PFSK-1 (cell line): ENCODE measurements at regions not wholly inside any gene's neighbourhood (a gene's known extent, or its start where the extent isn't known, plus 50 kb on each side); places are given as distances from the start of the nearest gene placed in this dataset.

ENCODE experiments used
- FOXP2 ChIP-seq: optimal IDR thresholded peaks from 2 replicates; pipeline ENCODE3; 2011; ENCODE audit warnings: borderline replicate concordance, control low read depth, inconsistent platforms; ENCODE audit not compliant: insufficient read depth; ENCODE audit errors: extremely low read length, extremely low read depth
- POLR2AphosphoS5 ChIP-seq: IDR thresholded peaks from 2 replicates; pipeline ENCODE4 v1.6.1; 2012; ENCODE audit warnings: low read depth, mild to moderate bottlenecking, control low read depth, low read length, moderate library complexity
- REST ChIP-seq, 2 experiments: IDR thresholded peaks; 2 replicates each; pipeline versions ENCODE4 v1.6.1 to v1.8.0; 2011 to 2012; ENCODE audit warnings: low read depth in 2 of 2, low read length in 2 of 2, control low read depth in 1 of 2, inconsistent platforms in 1 of 2, mild to moderate bottlenecking in 1 of 2, moderate library complexity in 1 of 2; ENCODE audit not compliant: insufficient read depth in 1 of 2
- SIN3A ChIP-seq: IDR thresholded peaks from 2 replicates; pipeline ENCODE4 v1.6.1; 2012; ENCODE audit warnings: mild to moderate bottlenecking, low read length, moderate library complexity, borderline replicate concordance; ENCODE audit not compliant: insufficient read depth
- TAF1 ChIP-seq: IDR thresholded peaks from 2 replicates; pipeline ENCODE4 v1.6.1; 2012; ENCODE audit warnings: low read length, control low read depth, borderline replicate concordance; ENCODE audit not compliant: insufficient read depth

DNA sequence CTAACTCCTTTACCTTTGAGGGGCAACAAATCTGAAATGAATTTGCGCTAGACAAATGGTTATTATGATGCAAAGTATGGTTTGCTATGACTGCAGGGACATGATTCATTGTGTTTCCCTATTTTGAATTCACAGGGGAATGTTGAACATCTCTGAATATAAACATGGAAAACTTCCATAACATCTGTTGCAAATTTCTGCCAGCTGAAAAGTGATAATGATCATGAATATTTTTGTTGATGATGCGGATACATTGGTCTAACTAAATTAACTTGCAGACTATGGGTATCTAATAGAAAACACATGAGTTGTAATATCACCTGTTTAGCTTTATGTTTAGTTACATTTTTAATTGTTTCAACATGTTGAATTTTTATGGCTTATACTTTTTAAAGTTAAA lies 1325.5 kb downstream of the REEP3 start:
- TF ChIP-seq REST (IDR thresholded peaks at IDR 0.05; ENCODE audit: insufficient read depth in 1 of 2, low read depth in 2 of 2, low read length in 2 of 2) (no peak), TAF1 (peak; percentile 39; the same call in 1 of the 2 replicates), FOXP2 (no peak), SIN3A (peak; percentile 40; the same call in 1 of the 2 replicates), POLR2AphosphoS5 (peak; percentile 89; the same call in 1 of the 2 replicates)

DNA sequence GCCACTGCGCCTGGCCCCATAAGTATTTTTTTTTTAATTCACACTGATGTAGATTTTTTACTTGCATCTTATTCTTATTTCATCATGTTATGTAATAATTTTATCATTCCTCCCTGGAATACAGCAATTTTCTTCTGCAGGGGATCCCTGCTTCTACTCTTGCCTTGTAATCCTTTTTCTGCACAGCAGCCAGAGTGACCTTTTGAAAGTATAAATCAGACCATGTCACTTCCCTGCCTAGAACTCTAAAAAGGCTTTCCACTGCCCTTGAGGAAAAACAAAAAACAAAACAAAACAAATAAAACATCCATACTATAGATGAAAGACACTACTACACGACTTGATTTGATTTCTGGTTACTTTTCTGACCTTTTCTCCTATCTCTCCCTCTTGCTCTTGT lies 1334.7 kb downstream of the REEP3 start:
- no peak for TF ChIP-seq SIN3A
- no peak for TF ChIP-seq FOXP2
- no peak for TF ChIP-seq TAF1
- TF ChIP-seq POLR2AphosphoS5, result no peak
- no peak for TF ChIP-seq REST (IDR thresholded peaks at IDR 0.05; ENCODE audit: insufficient read depth in 1 of 2, low read depth in 2 of 2, low read length in 2 of 2)

DNA sequence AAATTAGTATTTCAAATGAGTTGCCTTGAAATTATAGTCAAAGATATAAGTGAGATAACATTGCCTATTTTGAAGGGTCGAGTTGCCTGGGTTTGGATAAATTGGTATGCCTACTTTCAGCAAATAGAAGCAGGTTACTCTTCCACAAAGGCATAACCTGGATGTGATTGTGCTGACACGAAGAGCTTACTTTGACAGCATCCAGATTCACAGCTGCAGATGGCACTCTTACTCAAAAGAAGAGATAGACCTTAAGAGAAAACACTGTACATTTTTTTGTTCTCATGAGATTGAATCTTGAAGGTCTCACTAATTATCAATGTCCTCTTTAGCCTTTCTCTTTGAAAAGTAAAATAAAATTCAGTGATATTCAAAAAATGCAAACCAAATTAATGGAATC lies 1338.7 kb downstream of the REEP3 start:
- TF ChIP-seq SIN3A, result no peak
- TF ChIP-seq REST (IDR thresholded peaks at IDR 0.05; ENCODE audit: insufficient read depth in 1 of 2, low read depth in 2 of 2, low read length in 2 of 2), result no peak
- no peak for TF ChIP-seq TAF1

DNA sequence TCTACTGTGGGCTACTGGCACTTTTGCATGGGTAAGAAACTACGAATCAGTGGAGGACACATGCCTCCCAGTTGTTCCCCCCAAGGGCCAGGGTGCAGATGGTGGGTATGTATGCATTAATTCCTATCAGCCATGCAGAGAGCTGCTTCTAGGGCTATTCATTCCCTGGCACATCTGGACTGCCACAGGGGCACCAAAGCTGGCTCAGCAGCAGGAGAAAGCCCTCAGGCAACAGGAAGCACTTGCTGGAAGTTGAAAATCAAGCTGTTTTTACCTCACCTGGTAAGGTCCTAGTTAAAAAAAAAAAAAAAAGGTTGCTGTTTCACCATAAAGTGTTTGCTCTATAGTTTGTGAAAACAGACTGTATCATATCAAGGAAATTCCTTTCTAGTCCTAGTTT lies 1342.6 kb downstream of the REEP3 start:
- TF ChIP-seq REST (IDR thresholded peaks at IDR 0.05; ENCODE audit: insufficient read depth in 1 of 2, low read depth in 2 of 2, low read length in 2 of 2), result no peak
- TF ChIP-seq TAF1, result no peak
- TF ChIP-seq SIN3A, result no peak
- TF ChIP-seq POLR2AphosphoS5, result no peak
- TF ChIP-seq FOXP2, result no peak

- no peak for TF ChIP-seq TAF1
- TF ChIP-seq POLR2AphosphoS5, result no peak
- TF ChIP-seq REST (IDR thresholded peaks at IDR 0.05; ENCODE audit: insufficient read depth in 1 of 2, low read depth in 2 of 2, low read length in 2 of 2), result no peak
- no peak for TF ChIP-seq SIN3A
- TF ChIP-seq FOXP2, result no peak
These were observed 1346.3 kb downstream of the REEP3 start for GRCh38 chr10:64867501-64867962.
